Right lobe of liver (tissue), 4 donors: ENCODE measurements at regions not wholly inside any gene's neighbourhood (a gene's known extent, or its start where the extent isn't known, plus 50 kb on each side); places are given as distances from the start of the nearest gene placed in this dataset.

Experiments
- CTCF ChIP-seq, 4 donors: fragments of 200-600 bp in 3 of 4; fragments of 450-650 bp in 1 of 4; IDR thresholded peaks; one replicate each; pipeline versions ENCODE4 v1.5.1 to v1.8.0; 2016 to 2022; ENCODE audit warnings: antibody characterized with exemption in 4 of 4, mild to moderate bottlenecking in 2 of 4
- POLR2A ChIP-seq: fragments of 450-650 bp; IDR thresholded peaks from one replicate; pipeline ENCODE4 v1.6.1; 2017; ENCODE audit warnings: antibody characterized with exemption, mild to moderate bottlenecking
- donor health status: DM: no; HTN: no; CAD: no.
- donor health status: DM: no; HTN: no; CAD: no.
- donor health status: DM: no; HTN: yes; CAD: no.

- TF ChIP-seq CTCF (IDR thresholded peaks at IDR 0.05) (no peak), POLR2A (no peak)
These were observed 88.7 kb upstream of the RPH3AL start for GRCh38 chr17:441155-441950.
